DND-41 (cell line): ENCODE measurements at regions not wholly inside any gene's neighbourhood (a gene's known extent, or its start where the extent isn't known, plus 50 kb on each side); places are given as distances from the start of the nearest gene placed in this dataset.

Experiments
- ATAC-seq: fragments of 200-7000 bp; cut with Tn5 transposase; 3 replicates; pipeline ENCODE4 v1.9.1; 2021; ENCODE audit warnings: low read depth; ENCODE audit not compliant: insufficient read depth
- DNase-seq: peaks from one replicate; pipeline ENCODE4 v3.0.0-alpha.2; 2020
- H2AFZ ChIP-seq: 2 replicates; pipeline ENCODE4 v1.6.0; 2012; ENCODE audit warnings: low read depth, low read length
- H3K27ac ChIP-seq: 2 replicates; pipeline ENCODE4 v1.5.1; 2012; ENCODE audit warnings: low read length, inconsistent platforms
- H3K27me3 ChIP-seq: fragments of 200-600 bp; sonication (generic); 2 replicates; pipeline ENCODE4 v1.6.0; 2012; ENCODE audit warnings: low read length, mild to moderate bottlenecking, inconsistent platforms; ENCODE audit not compliant: insufficient read depth, poor library complexity
- H3K36me3 ChIP-seq: 2 replicates; pipeline ENCODE4 v1.5.1; 2012; ENCODE audit warnings: low read length, inconsistent platforms; ENCODE audit not compliant: insufficient read depth
- H3K4me1 ChIP-seq: 2 replicates; pipeline ENCODE4 v1.5.1; 2012; ENCODE audit warnings: mild to moderate bottlenecking, low read length; ENCODE audit not compliant: insufficient read depth
- H3K4me2 ChIP-seq: 2 replicates; pipeline ENCODE4 v1.6.0; 2012; ENCODE audit warnings: mild to moderate bottlenecking, moderate library complexity, low read length, inconsistent platforms; ENCODE audit not compliant: insufficient read depth
- H3K4me3 ChIP-seq, 2 experiments: fragments of 200-600 bp in 1 of 2; shearing (Covaris generic) in 1 of 2; 2 replicates each; pipeline ENCODE4 v1.5.1; 2012 to 2016; ENCODE audit warnings: inconsistent platforms in 2 of 2, low read length in 2 of 2, mild to moderate bottlenecking in 2 of 2, low read depth in 1 of 2, moderate library complexity in 1 of 2
- H3K79me2 ChIP-seq: 2 replicates; pipeline ENCODE4 v1.6.0; 2012; ENCODE audit warnings: low read length, inconsistent platforms; ENCODE audit not compliant: insufficient read depth
- H3K9ac ChIP-seq: 2 replicates; pipeline ENCODE4 v1.6.0; 2012; ENCODE audit warnings: low read depth, mild to moderate bottlenecking, inconsistent platforms, low read length, moderate library complexity
- H3K9me3 ChIP-seq: 2 replicates; pipeline ENCODE4 v1.5.1; 2012; ENCODE audit warnings: low read length, moderate library complexity, mild to moderate bottlenecking, inconsistent platforms; ENCODE audit not compliant: insufficient read depth, severe bottlenecking
- H4K20me1 ChIP-seq: 2 replicates; pipeline ENCODE4 v1.6.0; 2012; ENCODE audit warnings: low read length; ENCODE audit not compliant: insufficient read depth
- EZH2 ChIP-seq: IDR thresholded peaks from 3 replicates; pipeline ENCODE4 v1.6.1; 2012; ENCODE audit warnings: borderline replicate concordance, low read depth, mild to moderate bottlenecking, moderate library complexity, low read length, inconsistent platforms; ENCODE audit not compliant: severe bottlenecking
- TF ChIP-seq, protein P1 (sequence below): IDR thresholded peaks from 2 replicates; pipeline ENCODE4 v1.5.1; 2012; ENCODE audit warnings: borderline replicate concordance, low read length, moderate library complexity, mild to moderate bottlenecking; ENCODE audit not compliant: poor library complexity, severe bottlenecking; ENCODE audit errors: extremely low read depth

DNA sequence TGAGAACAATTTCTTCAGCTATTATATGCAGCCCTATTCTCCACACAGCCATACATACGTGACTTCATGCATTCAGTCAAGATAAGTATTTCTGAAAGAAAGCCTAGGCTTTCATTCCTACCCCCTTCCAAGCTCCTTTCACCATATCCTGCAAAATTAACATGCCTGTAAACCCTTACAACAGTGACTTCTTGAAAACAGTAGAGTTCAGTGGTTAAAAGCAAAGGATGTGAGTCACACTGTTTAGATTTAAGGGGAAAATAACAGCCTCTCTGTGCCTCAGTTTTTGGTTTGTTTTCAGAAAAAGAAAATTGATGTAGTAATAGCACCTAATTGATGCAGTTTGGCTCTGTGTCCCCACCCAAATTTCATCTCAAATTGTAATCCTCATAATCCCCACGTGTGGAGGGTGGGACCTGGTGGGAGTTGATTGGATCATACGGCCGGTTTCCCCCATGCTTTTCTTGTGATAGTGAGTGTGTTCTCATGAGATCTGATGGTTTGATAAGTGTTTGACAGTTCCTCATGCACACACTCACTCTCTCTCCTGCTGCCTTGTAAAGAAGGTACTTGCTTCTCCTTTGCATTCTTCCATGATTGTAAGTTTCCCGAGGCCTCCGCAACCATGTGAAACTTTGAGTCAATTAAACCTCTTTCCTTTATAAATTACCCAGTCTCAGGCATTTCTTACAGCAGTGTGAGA is 264.8 kb downstream of the CETN3 start:
- Histone ChIP-seq H2AFZ (no peak overlapping the region), H3K27ac (no peak overlapping the region), H3K9me3 (no peaks in the 10 kb centered on the region), H3K4me2 (no peak overlapping the region), H3K9ac (no peak overlapping the region), H4K20me1 (no peaks in the 10 kb centered on the region), H3K4me3 (no peak overlapping the region), H3K4me1 (no peaks in the 10 kb centered on the region), H3K36me3 (no peaks in the 10 kb centered on the region), H3K79me2 (no peaks in the 10 kb centered on the region), H3K27me3 (no peaks in the 10 kb centered on the region)
- ATAC-seq (no peak), DNase-seq (no peak)
- TF ChIP-seq EZH2: no peak
- TF ChIP-seq, protein P1, sequence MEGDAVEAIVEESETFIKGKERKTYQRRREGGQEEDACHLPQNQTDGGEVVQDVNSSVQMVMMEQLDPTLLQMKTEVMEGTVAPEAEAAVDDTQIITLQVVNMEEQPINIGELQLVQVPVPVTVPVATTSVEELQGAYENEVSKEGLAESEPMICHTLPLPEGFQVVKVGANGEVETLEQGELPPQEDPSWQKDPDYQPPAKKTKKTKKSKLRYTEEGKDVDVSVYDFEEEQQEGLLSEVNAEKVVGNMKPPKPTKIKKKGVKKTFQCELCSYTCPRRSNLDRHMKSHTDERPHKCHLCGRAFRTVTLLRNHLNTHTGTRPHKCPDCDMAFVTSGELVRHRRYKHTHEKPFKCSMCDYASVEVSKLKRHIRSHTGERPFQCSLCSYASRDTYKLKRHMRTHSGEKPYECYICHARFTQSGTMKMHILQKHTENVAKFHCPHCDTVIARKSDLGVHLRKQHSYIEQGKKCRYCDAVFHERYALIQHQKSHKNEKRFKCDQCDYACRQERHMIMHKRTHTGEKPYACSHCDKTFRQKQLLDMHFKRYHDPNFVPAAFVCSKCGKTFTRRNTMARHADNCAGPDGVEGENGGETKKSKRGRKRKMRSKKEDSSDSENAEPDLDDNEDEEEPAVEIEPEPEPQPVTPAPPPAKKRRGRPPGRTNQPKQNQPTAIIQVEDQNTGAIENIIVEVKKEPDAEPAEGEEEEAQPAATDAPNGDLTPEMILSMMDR: no peak

DNA sequence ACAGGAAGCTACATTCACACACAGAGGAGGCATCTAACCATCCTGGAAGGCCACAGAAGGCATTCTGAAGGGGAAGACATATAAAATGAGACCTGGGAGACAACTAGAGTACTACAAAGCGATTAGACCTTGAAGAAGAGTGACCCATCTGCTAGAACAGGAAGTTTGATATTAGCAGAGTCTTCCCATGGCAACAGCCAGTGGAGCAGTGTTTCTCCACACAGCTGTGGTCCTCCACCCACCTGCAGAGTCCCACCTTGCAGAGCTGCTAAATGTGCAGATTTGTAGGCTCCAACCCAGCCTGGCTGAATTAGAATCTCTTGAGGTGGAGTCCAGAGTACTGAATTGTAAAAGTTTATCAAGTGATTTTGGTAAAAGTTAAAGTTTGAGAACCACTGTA is 267.0 kb downstream of the CETN3 start:
- Histone ChIP-seq H3K4me2 (no peak overlapping the region), H3K36me3 (no peaks in the 10 kb centered on the region), H2AFZ (no peak overlapping the region), H3K9ac (no peak overlapping the region), H3K4me1 (no peaks in the 10 kb centered on the region), H4K20me1 (no peaks in the 10 kb centered on the region), H3K27ac (no peak overlapping the region), H3K27me3 (no peaks in the 10 kb centered on the region), H3K9me3 (no peaks in the 10 kb centered on the region), H3K4me3 (no peak overlapping the region), H3K79me2 (no peaks in the 10 kb centered on the region)
- DNase-seq (no peak), ATAC-seq (no peak)
- TF ChIP-seq, protein P1: no peak
- no peak for TF ChIP-seq EZH2

DNA sequence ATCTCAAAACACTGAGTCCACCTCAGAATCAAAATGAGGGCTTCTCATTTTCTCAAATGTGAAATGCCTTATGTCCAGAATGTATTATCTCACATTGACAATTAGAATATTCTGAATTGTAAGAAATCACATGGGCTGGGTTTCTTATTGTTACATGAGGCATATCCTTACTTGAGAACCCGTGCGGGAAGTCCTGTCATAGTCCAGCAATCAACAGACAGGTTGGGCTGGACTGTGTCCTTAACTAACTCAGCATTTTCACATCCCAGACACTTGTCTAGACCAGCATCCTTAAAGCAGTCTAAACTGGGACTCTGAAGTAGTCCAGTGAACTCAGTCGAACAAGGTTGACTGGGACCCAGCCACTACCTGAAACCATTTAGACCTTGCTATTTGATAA is 267.6 kb downstream of the CETN3 start:
- no peak overlapping the region for H2AFZ ChIP-seq
- H3K79me2 ChIP-seq: no peaks in the 10 kb centered on the region
- no peaks in the 10 kb centered on the region for H3K9me3 ChIP-seq
- H3K4me3 ChIP-seq: no peak overlapping the region
- no peaks in the 10 kb centered on the region for H3K27me3 ChIP-seq
- H4K20me1 ChIP-seq: no peaks in the 10 kb centered on the region
- H3K4me1 ChIP-seq: no peaks in the 10 kb centered on the region
- no peak overlapping the region for H3K4me2 ChIP-seq
- DNase-seq (no peak), ATAC-seq (no peak)
- TF ChIP-seq, protein P1: no peak
- TF ChIP-seq EZH2: no peak
- no peak overlapping the region for H3K27ac ChIP-seq
- no peak overlapping the region for H3K9ac ChIP-seq
- no peaks in the 10 kb centered on the region for H3K36me3 ChIP-seq
